HEK293T (cell line): ENCODE measurements at regions not wholly inside any gene's neighbourhood (a gene's known extent, or its start where the extent isn't known, plus 50 kb on each side); places are given as distances from the start of the nearest gene placed in this dataset.

ENCODE experiments used
- CTCF ChIA-PET: fragments of 350-600 bp; formaldehyde crosslinking; extraction: SDS; loops from one replicate; lab custom pipeline; 2021; ENCODE audit warnings: antibody characterized with exemption, inconsistent platforms; lab: Yijun Ruan, JAX
- POLR2A ChIA-PET: fragments of 350-600 bp; formaldehyde crosslinking; extraction: SDS; loops from one replicate; lab custom pipeline; 2020; ENCODE audit warnings: antibody characterized with exemption, inconsistent platforms; lab: Yijun Ruan, JAX
- DNase-seq: peaks from one replicate; pipeline ENCODE4 v3.0.0; 2012; ENCODE audit warnings: mixed read lengths; ENCODE audit errors: extremely low spot score
- ARNT ChIP-seq: fragments of 450-650 bp; IDR thresholded peaks from 2 replicates; pipeline ENCODE4 v1.6.1; 2017; ENCODE audit warnings: mild to moderate bottlenecking
- BHLHE40 ChIP-seq: fragments of 450-650 bp; IDR thresholded peaks from 2 replicates; pipeline ENCODE4 v1.6.1; 2016; ENCODE audit warnings: mild to moderate bottlenecking, moderate library complexity, borderline replicate concordance
- CTBP1 ChIP-seq: fragments of 450-650 bp; IDR thresholded peaks from 2 replicates; pipeline ENCODE4 v1.6.1; 2016; ENCODE audit warnings: borderline replicate concordance
- ELF4 ChIP-seq: fragments of 450-650 bp; IDR thresholded peaks from 2 replicates; pipeline ENCODE4 v1.6.1; 2017; ENCODE audit warnings: antibody characterized with exemption
- FOXA1 ChIP-seq: fragments of 450-650 bp; IDR thresholded peaks from 2 replicates; pipeline ENCODE4 v1.6.1; 2016; ENCODE audit warnings: mild to moderate bottlenecking
- FOXK2 ChIP-seq: fragments of 450-650 bp; IDR thresholded peaks from 2 replicates; pipeline ENCODE4 v1.6.1; 2016; ENCODE audit warnings: mild to moderate bottlenecking
- FOXM1 ChIP-seq: fragments of 450-650 bp; IDR thresholded peaks from 2 replicates; pipeline ENCODE4 v1.6.1; 2017; ENCODE audit warnings: mild to moderate bottlenecking, borderline replicate concordance
- HDGF ChIP-seq: fragments of 450-650 bp; IDR thresholded peaks from 2 replicates; pipeline ENCODE4 v1.6.1; 2017; ENCODE audit warnings: antibody characterized with exemption, borderline replicate concordance
- L3MBTL2 ChIP-seq: fragments of 450-650 bp; conservative IDR thresholded peaks from 2 replicates; pipeline ENCODE4 v1.6.1; 2016; ENCODE audit warnings: mild to moderate bottlenecking
- LEF1 ChIP-seq: fragments of 450-650 bp; IDR thresholded peaks from 2 replicates; pipeline ENCODE4 v1.6.1; 2017; ENCODE audit warnings: mild to moderate bottlenecking, borderline replicate concordance
- NFRKB ChIP-seq: fragments of 450-650 bp; IDR thresholded peaks from 2 replicates; pipeline ENCODE4 v1.6.1; 2016; ENCODE audit warnings: mild to moderate bottlenecking, moderate library complexity
- PKNOX1 ChIP-seq: fragments of 450-650 bp; IDR thresholded peaks from 2 replicates; pipeline ENCODE4 v1.6.1; 2016
- SP1 ChIP-seq: fragments of 450-650 bp; IDR thresholded peaks from 2 replicates; pipeline ENCODE4 v1.6.1; 2017
- SUZ12 ChIP-seq: fragments of 450-650 bp; IDR thresholded peaks from 2 replicates; pipeline ENCODE4 v1.6.1; 2016; ENCODE audit warnings: mild to moderate bottlenecking
- TARDBP ChIP-seq: fragments of 450-650 bp; IDR thresholded peaks from 2 replicates; pipeline ENCODE4 v1.6.1; 2016
- ZNF384 ChIP-seq: fragments of 450-650 bp; IDR thresholded peaks from 2 replicates; pipeline ENCODE4 v1.6.1; 2016

GRCh38 chr1:55724551-55725325, 509.6 kb upstream of the USP24 start:
- POLR2A ChIA-PET, result no interaction called here
- TF ChIP-seq TARDBP (no peak), LEF1 (no peak), BHLHE40 (no peak), FOXA1 (no peak)
- CTCF ChIA-PET, result no interaction called here
- DNase-seq, result no peak

GRCh38 chr1:55723001-55723400, 507.8 kb upstream of the USP24 start:
- POLR2A ChIA-PET, result no interaction called here
- CTCF ChIA-PET, result no interaction called here
- DNase-seq, result no peak
- no peak for TF ChIP-seq FOXA1
- TF ChIP-seq FOXM1, result no peak
- no peak for TF ChIP-seq ARNT
- TF ChIP-seq L3MBTL2, result no peak
- TF ChIP-seq LEF1, result no peak

GRCh38 chr1:55720261-55720660, 505.1 kb upstream of the USP24 start:
- POLR2A ChIA-PET, result no interaction called here
- CTCF ChIA-PET, result no interaction called here
- no peak for DNase-seq
- TF ChIP-seq CTBP1 (no peak), FOXM1 (no peak), ZNF384 (no peak), FOXK2 (no peak)

GRCh38 chr1:55718758-55719671, 503.9 kb upstream of the USP24 start:
- CTCF ChIA-PET, result no interaction called here
- POLR2A ChIA-PET, result no interaction called here
- TF ChIP-seq HDGF (no peak), LEF1 (no peak), SUZ12 (no peak), NFRKB (no peak), CTBP1 (no peak), TARDBP (no peak), L3MBTL2 (no peak), PKNOX1 (no peak), ELF4 (no peak), FOXM1 (no peak), BHLHE40 (no peak), FOXA1 (no peak), ARNT (no peak), FOXK2 (no peak), ZNF384 (no peak), SP1 (no peak)
- DNase-seq, result no peak

- TF ChIP-seq FOXM1 (no peak), CTBP1 (no peak), L3MBTL2 (no peak), FOXA1 (no peak), PKNOX1 (no peak), SP1 (no peak), BHLHE40 (no peak), ARNT (no peak), ZNF384 (no peak), NFRKB (no peak), HDGF (no peak), ELF4 (no peak), LEF1 (no peak), TARDBP (no peak), FOXK2 (no peak)
- ChIA-PET CTCF (no interaction called here), POLR2A (no interaction called here)
- DNase-seq, result no peak
Measured at GRCh38 chr1:55717111-55717510, 501.9 kb upstream of the USP24 start.

- no peak for DNase-seq
- POLR2A ChIA-PET, result no interaction called here
- CTCF ChIA-PET, result no interaction called here
Measured at GRCh38 chr1:55716610-55717009, 501.4 kb upstream of the USP24 start.

More at GRCh38 chr1:55716610-55717009, 501.4 kb upstream of the USP24 start:
- TF ChIP-seq ZNF384 (no peak), FOXA1 (no peak), ELF4 (no peak), LEF1 (no peak), SP1 (no peak), FOXM1 (no peak), L3MBTL2 (no peak), SUZ12 (no peak), PKNOX1 (no peak), NFRKB (no peak), BHLHE40 (no peak), CTBP1 (no peak), HDGF (no peak), FOXK2 (no peak)
